IMR-90 (cell line): ENCODE measurements at regions not wholly inside any gene's neighbourhood (a gene's known extent, or its start where the extent isn't known, plus 50 kb on each side); places are given as distances from the start of the nearest gene placed in this dataset.

Experiments used
- BHLHE40 ChIP-seq: fragments of 150-350 bp; IDR thresholded peaks from 2 replicates; pipeline ENCODE4 v1.6.1; 2016; ENCODE audit warnings: mild to moderate bottlenecking, low read depth, low read length
- CEBPB ChIP-seq: IDR thresholded peaks from 2 replicates; pipeline ENCODE4 v1.6.1; 2012; ENCODE audit warnings: low read depth, low read length, improper control_type of control experiment
- CTCF ChIP-seq: conservative IDR thresholded peaks from 2 replicates; pipeline ENCODE4 v1.5.1; 2012; ENCODE audit warnings: mild to moderate bottlenecking, low read depth, low read length, improper control_type of control experiment
- ELK1 ChIP-seq: fragments of 150-350 bp; IDR thresholded peaks from 2 replicates; pipeline ENCODE4 v1.6.1; 2016; ENCODE audit warnings: low read depth, mild to moderate bottlenecking, low read length, moderate library complexity, borderline replicate concordance
- FOS ChIP-seq: fragments of 150-350 bp; IDR thresholded peaks from 2 replicates; pipeline ENCODE4 v1.6.1; 2016; ENCODE audit warnings: low read depth, low read length
- MAZ ChIP-seq: IDR thresholded peaks from 2 replicates; pipeline ENCODE4 v1.6.1; 2012; ENCODE audit warnings: low read depth, mild to moderate bottlenecking, low read length, improper control_type of control experiment, moderate library complexity, borderline replicate concordance
- POLR2A ChIP-seq: IDR thresholded peaks from 2 replicates; pipeline ENCODE4 v1.6.1; 2012; ENCODE audit warnings: mild to moderate bottlenecking, low read depth, low read length
- RAD21 ChIP-seq: IDR thresholded peaks from 2 replicates; pipeline ENCODE4 v1.6.1; 2012; ENCODE audit warnings: low read length, improper control_type of control experiment
- RFX5 ChIP-seq: IDR thresholded peaks from 2 replicates; pipeline ENCODE4 v1.8.0; 2012; ENCODE audit warnings: low read depth, mild to moderate bottlenecking, low read length, moderate library complexity

GRCh38 chr13:53321296-53321801, 292.7 kb downstream of the OLFM4 start:
- TF ChIP-seq MAZ (no peak), POLR2A (no peak), CEBPB (no peak), BHLHE40 (no peak), CTCF (no peak), RAD21 (no peak), FOS (no peak), ELK1 (no peak), RFX5 (no peak)
